Choroid plexus epithelial cell (primary cell): ENCODE measurements at regions not wholly inside any gene's neighbourhood (a gene's known extent, or its start where the extent isn't known, plus 50 kb on each side); places are given as distances from the start of the nearest gene placed in this dataset.
A peak's percentile ranks its signal among the peaks of the same experiment; 100 is the strongest.
"Not testable (repeated sequence)": the region's sequence is repeated elsewhere in the genome, so short reads cannot be mapped to it uniquely, and the experiment has no call there.

Source experiments
- DNase-seq: peaks from one replicate; pipeline ENCODE4 v3.0.0-alpha.2; 2010; ENCODE audit warnings: low read depth
- H3K4me3 ChIP-seq: 2 replicates; pipeline ENCODE4 v1.5.1; 2011; ENCODE audit warnings: low read depth, mild to moderate bottlenecking, control low read depth, low read length, moderate library complexity
- TF ChIP-seq, protein P1 (sequence below): conservative IDR thresholded peaks from 2 replicates; pipeline ENCODE4 v1.5.1; 2011; ENCODE audit warnings: low read depth, mild to moderate bottlenecking, control low read depth, inconsistent platforms, low read length, moderate library complexity

DNA sequence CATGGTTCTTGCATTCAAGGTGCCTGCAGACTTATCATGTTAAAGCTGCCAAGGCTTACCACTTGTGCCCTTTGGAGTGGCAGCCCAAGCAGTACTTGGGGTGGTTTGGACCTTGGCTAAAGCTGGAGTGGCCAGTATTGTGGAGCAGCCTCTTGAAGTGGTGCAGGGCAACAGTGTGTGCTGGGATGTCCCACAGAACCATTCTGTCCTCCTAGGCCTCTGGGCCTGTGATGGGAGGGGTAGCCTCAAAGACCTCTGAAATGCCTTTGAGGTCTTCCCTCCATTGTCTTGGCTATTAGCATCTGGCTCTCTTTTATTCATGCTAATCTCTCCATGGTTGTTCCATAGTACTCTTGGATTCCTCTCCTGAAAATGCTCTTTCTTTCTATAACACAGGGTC lies 78.2 kb upstream of the SLC24A4 start:
- no peak overlapping the region for H3K4me3 ChIP-seq
- TF ChIP-seq, protein P1, sequence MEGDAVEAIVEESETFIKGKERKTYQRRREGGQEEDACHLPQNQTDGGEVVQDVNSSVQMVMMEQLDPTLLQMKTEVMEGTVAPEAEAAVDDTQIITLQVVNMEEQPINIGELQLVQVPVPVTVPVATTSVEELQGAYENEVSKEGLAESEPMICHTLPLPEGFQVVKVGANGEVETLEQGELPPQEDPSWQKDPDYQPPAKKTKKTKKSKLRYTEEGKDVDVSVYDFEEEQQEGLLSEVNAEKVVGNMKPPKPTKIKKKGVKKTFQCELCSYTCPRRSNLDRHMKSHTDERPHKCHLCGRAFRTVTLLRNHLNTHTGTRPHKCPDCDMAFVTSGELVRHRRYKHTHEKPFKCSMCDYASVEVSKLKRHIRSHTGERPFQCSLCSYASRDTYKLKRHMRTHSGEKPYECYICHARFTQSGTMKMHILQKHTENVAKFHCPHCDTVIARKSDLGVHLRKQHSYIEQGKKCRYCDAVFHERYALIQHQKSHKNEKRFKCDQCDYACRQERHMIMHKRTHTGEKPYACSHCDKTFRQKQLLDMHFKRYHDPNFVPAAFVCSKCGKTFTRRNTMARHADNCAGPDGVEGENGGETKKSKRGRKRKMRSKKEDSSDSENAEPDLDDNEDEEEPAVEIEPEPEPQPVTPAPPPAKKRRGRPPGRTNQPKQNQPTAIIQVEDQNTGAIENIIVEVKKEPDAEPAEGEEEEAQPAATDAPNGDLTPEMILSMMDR: no peak
- no peak for DNase-seq

DNA sequence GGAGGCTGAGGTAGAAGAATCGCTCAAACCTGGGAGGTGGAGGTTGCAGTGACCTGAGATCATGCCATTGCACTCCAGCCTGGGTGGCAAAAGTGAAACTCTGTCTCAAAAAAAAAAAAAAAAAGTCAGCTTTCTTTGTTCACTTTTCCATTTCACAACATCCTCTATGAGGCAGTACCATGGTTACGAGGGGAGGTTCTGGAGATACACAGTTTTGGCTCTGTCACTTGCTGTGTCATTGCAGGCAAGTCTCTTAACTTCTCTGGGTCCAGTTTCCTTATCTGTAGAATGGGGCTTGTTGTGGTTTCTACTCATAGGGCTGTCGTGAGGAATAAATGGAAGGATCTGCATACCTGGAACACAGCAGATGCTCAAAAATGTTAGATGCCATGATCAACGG lies 75.6 kb upstream of the SLC24A4 start:
- DNase-seq: no peak
- H3K4me3 ChIP-seq: no peak overlapping the region
- TF ChIP-seq, protein P1: no peak

DNA sequence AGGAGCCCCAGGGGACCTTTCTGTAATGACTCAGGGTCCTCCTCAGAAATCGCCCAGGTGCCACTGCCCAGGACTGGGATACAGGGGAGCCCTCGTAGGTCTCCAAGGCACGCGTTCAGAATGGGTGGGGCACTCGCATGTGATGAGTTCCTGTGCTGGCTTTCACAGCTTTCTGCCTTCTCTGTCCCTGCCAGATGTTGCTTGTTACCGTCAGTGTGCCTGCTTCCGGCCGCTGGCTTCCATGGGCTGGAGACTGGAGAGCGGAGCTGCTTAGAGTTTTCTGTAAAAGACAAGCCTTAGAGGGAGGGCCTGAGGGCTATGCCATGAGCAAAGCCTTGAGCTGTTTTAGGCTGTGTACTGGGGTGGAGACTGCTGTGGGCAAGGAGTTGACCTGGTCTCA lies 75.0 kb upstream of the SLC24A4 start:
- TF ChIP-seq, protein P1: no peak
- H3K4me3 ChIP-seq: no peak overlapping the region
- no peak for DNase-seq

DNA sequence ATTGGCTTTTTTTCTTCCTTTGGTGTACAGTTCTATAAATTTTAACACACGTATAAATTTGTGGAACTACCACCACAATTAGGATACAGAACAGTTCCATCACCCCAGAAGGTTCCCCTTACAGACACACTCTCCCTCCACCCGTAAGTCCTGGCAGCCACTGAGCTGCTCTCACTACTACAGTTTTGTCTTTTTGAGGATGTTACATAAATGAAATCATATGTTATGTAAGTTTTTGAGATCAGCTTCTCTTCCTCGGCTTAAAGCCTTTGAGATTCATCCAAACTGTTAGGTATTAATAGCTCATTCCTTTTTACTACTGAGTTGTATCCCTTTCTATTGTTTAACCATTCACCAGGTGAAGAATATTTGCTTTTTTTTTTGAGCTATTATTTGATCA lies 74.3 kb upstream of the SLC24A4 start:
- DNase-seq: no peak
- TF ChIP-seq, protein P1: no peak
- H3K4me3 ChIP-seq: no peak overlapping the region

DNA sequence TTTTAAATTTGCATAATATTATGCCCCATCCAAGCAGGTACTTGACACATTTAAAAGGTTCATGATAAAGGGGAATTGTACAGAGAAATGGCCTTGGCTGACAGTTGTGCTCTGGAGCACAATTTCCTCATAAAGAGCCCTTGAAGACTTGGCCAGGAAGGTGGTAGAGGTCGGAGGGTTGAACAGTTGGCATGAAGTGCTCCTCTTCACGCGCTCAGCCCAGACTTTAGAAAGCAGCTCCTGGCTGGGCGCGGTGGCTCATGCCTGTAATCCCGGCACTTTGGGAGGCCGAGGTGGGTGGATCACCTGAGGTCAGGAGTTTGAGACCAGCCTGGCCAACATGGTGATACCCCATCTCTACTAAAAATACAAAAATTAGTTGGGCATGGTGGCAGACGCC lies 72.6 kb upstream of the SLC24A4 start:
- not testable (repeated sequence) for DNase-seq, H3K4me3 ChIP-seq

DNA sequence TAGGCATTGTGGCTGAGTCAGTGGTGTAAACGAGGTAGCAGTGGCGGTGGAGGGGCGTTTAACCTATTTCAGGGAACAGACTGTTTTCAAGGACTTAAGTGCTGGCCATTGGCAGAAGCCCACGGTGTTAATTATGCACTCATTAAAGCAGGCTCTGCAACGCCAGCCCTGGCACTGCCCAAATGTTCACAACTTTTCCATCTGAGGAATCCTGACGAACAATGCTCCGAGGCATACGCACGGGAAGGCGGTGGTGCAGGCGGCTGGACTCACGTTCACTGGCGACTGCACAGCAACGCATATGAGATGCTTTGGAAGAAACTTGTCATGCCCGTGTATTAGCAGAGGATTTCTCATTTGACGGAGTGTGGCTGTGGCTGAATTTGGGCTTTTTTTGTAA lies 70.6 kb upstream of the SLC24A4 start:
- TF ChIP-seq, protein P1: no peak
- DNase-seq: no peak
- no peak overlapping the region for H3K4me3 ChIP-seq

DNA sequence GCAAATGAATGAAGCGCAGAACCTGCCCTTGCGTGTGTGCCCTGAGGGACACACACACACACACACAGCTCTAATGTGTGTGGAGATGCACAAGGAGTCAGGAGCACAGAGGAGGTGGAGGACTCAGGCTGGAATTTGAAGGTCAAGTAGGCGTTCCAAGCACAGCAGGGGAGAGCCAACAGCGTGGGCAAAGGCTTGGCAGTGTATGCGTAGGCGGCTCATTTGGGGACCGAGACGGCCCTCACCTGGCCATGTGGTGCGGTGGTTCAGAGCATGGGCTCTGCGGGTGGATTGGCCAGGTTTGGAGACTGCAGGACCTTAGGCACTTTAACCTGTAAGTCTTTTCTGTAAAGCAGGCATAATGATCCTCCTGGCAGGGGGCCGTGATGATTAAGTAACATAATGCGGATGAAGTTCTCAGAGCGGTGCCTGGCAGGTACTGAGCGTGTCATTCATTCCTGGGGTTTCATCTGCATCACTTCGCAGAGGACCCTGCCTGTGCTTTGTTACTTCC lies 69.5 kb upstream of the SLC24A4 start:
- no peak overlapping the region for H3K4me3 ChIP-seq
- TF ChIP-seq, protein P1: no peak
- DNase-seq: peak; percentile 28

DNA sequence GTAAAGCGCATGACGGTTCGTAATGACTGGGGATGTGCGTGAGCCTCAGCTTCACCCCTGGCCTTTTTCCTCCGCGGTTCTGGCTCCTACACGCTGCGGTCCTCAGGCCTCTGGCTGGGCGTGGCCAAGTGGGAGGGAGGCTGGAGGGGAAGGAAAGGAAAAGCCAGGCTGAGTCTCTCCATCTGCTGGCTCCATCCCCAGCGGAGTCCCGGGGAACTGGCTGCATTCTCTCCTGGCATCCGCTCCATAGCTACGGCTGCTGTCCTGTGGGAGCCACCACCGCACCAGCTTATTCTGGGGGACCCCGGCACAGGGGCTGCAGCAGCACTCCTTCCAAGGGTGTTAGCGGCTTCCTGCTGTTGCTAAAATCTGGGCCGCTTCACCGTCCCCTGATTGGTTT lies 68.2 kb upstream of the SLC24A4 start:
- DNase-seq: peak; percentile 41
- TF ChIP-seq, protein P1: no peak
- no peak overlapping the region for H3K4me3 ChIP-seq
